DOHH2 (cell line): ENCODE measurements at regions not wholly inside any gene's neighbourhood (a gene's known extent, or its start where the extent isn't known, plus 50 kb on each side); places are given as distances from the start of the nearest gene placed in this dataset.

Source experiments
- H3F3A ChIP-seq: fragments of 200-600 bp; sonication (generic), shearing (Covaris generic); 2 replicates; pipeline ENCODE4 v1.6.0; 2016; ENCODE audit warnings: antibody characterized with exemption, mild to moderate bottlenecking; ENCODE audit not compliant: control insufficient read depth, insufficient read depth
- H3K27ac ChIP-seq: fragments of 200-600 bp; sonication (generic); 2 replicates; pipeline ENCODE4 v1.5.1; 2014; ENCODE audit warnings: low read depth, mild to moderate bottlenecking, low read length, moderate library complexity
- H3K27me3 ChIP-seq: fragments of 200-600 bp; sonication (generic); 2 replicates; pipeline ENCODE4 v1.6.1; 2014; ENCODE audit warnings: mild to moderate bottlenecking, low read length, mixed read lengths; ENCODE audit not compliant: control insufficient read depth
- H3K36me3 ChIP-seq: fragments of 200-600 bp; sonication (generic); 2 replicates; pipeline ENCODE4 v1.6.1; 2014; ENCODE audit warnings: mild to moderate bottlenecking, low read length, moderate library complexity, mixed read lengths; ENCODE audit not compliant: control insufficient read depth
- H3K4me1 ChIP-seq: fragments of 200-600 bp; sonication (generic); 2 replicates; pipeline ENCODE4 v1.6.1; 2014; ENCODE audit warnings: mild to moderate bottlenecking, low read length, mixed read lengths; ENCODE audit not compliant: control insufficient read depth
- H3K4me2 ChIP-seq: fragments of 200-600 bp; sonication (generic); 2 replicates; pipeline ENCODE4 v1.6.0; 2014; ENCODE audit warnings: mild to moderate bottlenecking, low read length, moderate library complexity
- H3K4me3 ChIP-seq: fragments of 200-600 bp; sonication (generic); 2 replicates; pipeline ENCODE4 v1.5.1; 2014; ENCODE audit warnings: mild to moderate bottlenecking, low read length, mixed read lengths
- H3K79me2 ChIP-seq: fragments of 200-600 bp; sonication (generic); 2 replicates; pipeline ENCODE4 v1.6.1; 2014; ENCODE audit warnings: mild to moderate bottlenecking, low read length, mixed read lengths; ENCODE audit not compliant: control insufficient read depth
- H3K9me2 ChIP-seq: fragments of 200-600 bp; sonication (generic); replicated peaks from 2 replicates; pipeline ENCODE4 v1.6.1; 2014; ENCODE audit warnings: mild to moderate bottlenecking, low read length, mixed read lengths; ENCODE audit not compliant: control insufficient read depth
- H3K9me3 ChIP-seq: fragments of 200-600 bp; sonication (generic); 2 replicates; pipeline ENCODE4 v1.6.1; 2014; ENCODE audit warnings: antibody characterized with exemption, low read length, mixed read lengths; ENCODE audit not compliant: control insufficient read depth, insufficient read depth
- H4K20me1 ChIP-seq: fragments of 200-600 bp; sonication (generic); 2 replicates; pipeline ENCODE4 v1.6.0; 2014; ENCODE audit warnings: low read depth, mild to moderate bottlenecking, antibody characterized with exemption, low read length, moderate library complexity; ENCODE audit not compliant: control insufficient read depth, insufficient read depth
- CTCF ChIP-seq: fragments of 200-600 bp; sonication (generic); IDR thresholded peaks from one replicate; pipeline ENCODE4 v1.5.1; 2014; ENCODE audit warnings: antibody characterized with exemption, mild to moderate bottlenecking, low read depth, low read length; ENCODE audit not compliant: poor library complexity, severe bottlenecking
- EZH2phosphoT487 ChIP-seq: fragments of 200-600 bp; sonication (generic); IDR thresholded peaks from 2 replicates; pipeline ENCODE4 v1.6.1; 2017; ENCODE audit warnings: borderline replicate concordance, mild to moderate bottlenecking, antibody characterized with exemption, low read length, moderate library complexity, mixed read lengths

GRCh38 chr4:132646186-132646585, 502.9 kb upstream of the PCDH10 start:
- no peaks in the 10 kb centered on the region for H3K27me3 ChIP-seq
- no peaks in the 10 kb centered on the region for H3K9me2 ChIP-seq
- no peaks in the 10 kb centered on the region for H3K79me2 ChIP-seq
- H3K4me2 ChIP-seq, result no peak overlapping the region
- H4K20me1 ChIP-seq, result no peaks in the 10 kb centered on the region
- no peak for TF ChIP-seq EZH2phosphoT487
- TF ChIP-seq CTCF, result no peak
- H3K4me1 ChIP-seq, result no peaks in the 10 kb centered on the region
- no peaks in the 10 kb centered on the region for H3F3A ChIP-seq
- no peak overlapping the region for H3K4me3 ChIP-seq
- H3K27ac ChIP-seq, result no peak overlapping the region
- H3K36me3 ChIP-seq, result no peaks in the 10 kb centered on the region
- no peaks in the 10 kb centered on the region for H3K9me3 ChIP-seq

- H3K36me3 ChIP-seq, result no peaks in the 10 kb centered on the region
- H3K4me1 ChIP-seq, result no peaks in the 10 kb centered on the region
- H3K4me2 ChIP-seq, result no peak overlapping the region
- H4K20me1 ChIP-seq, result no peaks in the 10 kb centered on the region
- H3K27me3 ChIP-seq, result no peaks in the 10 kb centered on the region
- H3F3A ChIP-seq, result no peaks in the 10 kb centered on the region
- no peak overlapping the region for H3K27ac ChIP-seq
- H3K79me2 ChIP-seq, result no peaks in the 10 kb centered on the region
- no peak overlapping the region for H3K4me3 ChIP-seq
- no peak for TF ChIP-seq CTCF
- no peak for TF ChIP-seq EZH2phosphoT487
- H3K9me2 ChIP-seq, result no peaks in the 10 kb centered on the region
- H3K9me3 ChIP-seq, result no peaks in the 10 kb centered on the region
Measured at GRCh38 chr4:132651196-132651595, 497.9 kb upstream of the PCDH10 start.

DNA sequence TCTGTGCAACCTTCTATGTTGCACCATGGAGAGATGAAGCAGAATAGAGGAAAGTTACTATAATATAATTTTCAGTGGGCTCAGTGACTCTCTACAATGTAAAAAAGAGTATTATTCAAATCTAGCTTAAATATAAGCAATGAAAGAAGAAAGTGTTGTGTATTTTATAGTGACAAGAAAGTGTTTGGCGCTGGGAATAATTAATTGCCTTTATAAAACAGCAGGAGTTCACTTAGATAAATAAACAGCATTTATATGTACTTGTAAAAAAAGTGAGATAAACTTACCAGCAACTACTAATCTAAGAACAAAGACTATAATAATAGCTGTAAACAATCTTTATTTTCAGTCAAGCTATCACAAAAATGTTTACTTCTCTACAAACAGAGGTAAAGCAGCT, 488.9 kb upstream of the PCDH10 start:
- no peaks in the 10 kb centered on the region; the same call in 1 of the 2 replicates for H3K9me2 ChIP-seq
- H3K4me1 ChIP-seq, result no peaks in the 10 kb centered on the region
- H3K79me2 ChIP-seq, result no peaks in the 10 kb centered on the region
- no peak overlapping the region for H3K4me2 ChIP-seq
- H4K20me1 ChIP-seq, result no peaks in the 10 kb centered on the region
- peaks cover 6% of the 10 kb centered on the region; the same call in 1 of the 2 replicates for H3K9me3 ChIP-seq
- no peak overlapping the region for H3K4me3 ChIP-seq
- H3K36me3 ChIP-seq, result no peaks in the 10 kb centered on the region
- TF ChIP-seq EZH2phosphoT487 (no peak), CTCF (no peak)
- no peaks in the 10 kb centered on the region for H3K27me3 ChIP-seq
- no peaks in the 10 kb centered on the region for H3F3A ChIP-seq
- no peak overlapping the region for H3K27ac ChIP-seq

- Histone ChIP-seq H3K4me2 (no peak overlapping the region), H3K9me2 (no peaks in the 10 kb centered on the region), H3K9me3 (peaks cover 6% of the 10 kb centered on the region; the same call in 1 of the 2 replicates), H3K4me1 (no peaks in the 10 kb centered on the region), H3F3A (no peaks in the 10 kb centered on the region), H3K79me2 (no peaks in the 10 kb centered on the region), H4K20me1 (no peaks in the 10 kb centered on the region), H3K27ac (no peak overlapping the region), H3K27me3 (no peaks in the 10 kb centered on the region), H3K4me3 (no peak overlapping the region), H3K36me3 (no peaks in the 10 kb centered on the region)
- TF ChIP-seq EZH2phosphoT487 (no peak), CTCF (no peak)
Measured at GRCh38 chr4:132662456-132662855, 486.6 kb upstream of the PCDH10 start.
